Trophoblast cell (in vitro differentiated cells and primary cell): ENCODE measurements at regions not wholly inside any gene's neighbourhood (a gene's known extent, or its start where the extent isn't known, plus 50 kb on each side); places are given as distances from the start of the nearest gene placed in this dataset.
"Not testable (repeated sequence)": the region's sequence is repeated elsewhere in the genome, so short reads cannot be mapped to it uniquely, and the experiment has no call there.

Experiments used
- DNase-seq, 2 donors: peaks; one replicate each; pipeline ENCODE4 v3.0.0-alpha.2; 2016
- H2AFZ ChIP-seq: 2 replicates; pipeline ENCODE4 v1.6.1; 2013; ENCODE audit warnings: low read length, moderate library complexity, mild to moderate bottlenecking; ENCODE audit not compliant: insufficient read depth, poor library complexity
- H2AK5ac ChIP-seq: 2 replicates; pipeline ENCODE4 v1.6.1; 2013; ENCODE audit warnings: mild to moderate bottlenecking, low read length
- H2BK120ac ChIP-seq: 2 replicates; pipeline ENCODE4 v1.6.1; 2013; ENCODE audit warnings: low read length, mild to moderate bottlenecking, moderate library complexity; ENCODE audit not compliant: insufficient read depth, poor library complexity
- H2BK12ac ChIP-seq: 2 replicates; pipeline ENCODE4 v1.6.1; 2013; ENCODE audit warnings: mild to moderate bottlenecking, low read length, moderate library complexity
- H2BK5ac ChIP-seq: 2 replicates; pipeline ENCODE4 v1.6.1; 2013; ENCODE audit warnings: low read length, low read depth, moderate library complexity, mild to moderate bottlenecking; ENCODE audit not compliant: poor library complexity
- H3K14ac ChIP-seq: 2 replicates; pipeline ENCODE4 v1.6.1; 2013; ENCODE audit warnings: mild to moderate bottlenecking, low read length
- H3K18ac ChIP-seq: 2 replicates; pipeline ENCODE4 v1.6.1; 2013; ENCODE audit warnings: mild to moderate bottlenecking, low read length
- H3K23ac ChIP-seq: 2 replicates; pipeline ENCODE4 v1.6.1; 2013; ENCODE audit warnings: low read length
- H3K27ac ChIP-seq: 2 replicates; pipeline ENCODE4 v1.5.1; 2013; ENCODE audit warnings: low read depth, mild to moderate bottlenecking, inconsistent platforms, low read length, moderate library complexity
- H3K27me3 ChIP-seq: 2 replicates; pipeline ENCODE4 v1.6.1; 2013; ENCODE audit warnings: inconsistent platforms, mild to moderate bottlenecking, low read length, moderate library complexity; ENCODE audit not compliant: insufficient read depth
- H3K36me3 ChIP-seq, 2 experiments: 1 replicate in 1 of 2; 2 replicates in 1 of 2; pipeline ENCODE4 v1.6.1; 2013; ENCODE audit warnings: low read length in 2 of 2, mild to moderate bottlenecking in 2 of 2, moderate library complexity in 1 of 2; ENCODE audit not compliant: insufficient read depth in 2 of 2, control insufficient read depth in 1 of 2
- H3K4ac ChIP-seq: 2 replicates; pipeline ENCODE4 v1.6.1; 2013; ENCODE audit warnings: low read depth, mild to moderate bottlenecking, low read length, moderate library complexity
- H3K4me1 ChIP-seq, 2 experiments: 1 replicate in 1 of 2; 2 replicates in 1 of 2; pipeline ENCODE4 v1.6.1; 2013; ENCODE audit warnings: low read length in 2 of 2, mild to moderate bottlenecking in 2 of 2, moderate library complexity in 1 of 2; ENCODE audit not compliant: insufficient read depth in 2 of 2, control insufficient read depth in 1 of 2
- H3K4me2 ChIP-seq: 2 replicates; pipeline ENCODE4 v1.6.1; 2013; ENCODE audit warnings: inconsistent platforms, mild to moderate bottlenecking, low read length, moderate library complexity
- H3K4me3 ChIP-seq: 2 replicates; pipeline ENCODE4 v1.5.1; 2013; ENCODE audit warnings: mild to moderate bottlenecking, low read depth, low read length, inconsistent platforms
- H3K79me1 ChIP-seq: one replicate; pipeline ENCODE4 v1.6.1; 2013; ENCODE audit warnings: low read length
- H3K79me2 ChIP-seq: 2 replicates; pipeline ENCODE4 v1.6.1; 2013; ENCODE audit warnings: low read length, mild to moderate bottlenecking; ENCODE audit not compliant: control insufficient read depth, insufficient read depth, poor library complexity
- H3K9ac ChIP-seq: 2 replicates; pipeline ENCODE4 v1.6.1; 2013; ENCODE audit warnings: mild to moderate bottlenecking, low read length
- H3K9me3 ChIP-seq: 2 replicates; pipeline ENCODE4 v1.6.1; 2013; ENCODE audit warnings: low read depth, mild to moderate bottlenecking, control low read depth, inconsistent platforms, low read length; ENCODE audit not compliant: insufficient read depth
- H4K12ac ChIP-seq: 2 replicates; pipeline ENCODE4 v1.6.1; 2013; ENCODE audit warnings: low read depth, mild to moderate bottlenecking, low read length, moderate library complexity
- H4K8ac ChIP-seq: 2 replicates; pipeline ENCODE4 v1.6.1; 2013; ENCODE audit warnings: low read depth, mild to moderate bottlenecking, low read length, moderate library complexity
- H4K91ac ChIP-seq: one replicate; pipeline ENCODE4 v1.6.1; 2013; ENCODE audit warnings: low read depth, mild to moderate bottlenecking, low read length, moderate library complexity
- WGBS: extraction: QIAGEN DNeasy Blood & Tissue Kit; methylation state at CpG from one replicate; pipeline ENCODE4 v1.1.7; 2013; ENCODE audit warnings: missing lambda C conversion rate; ENCODE audit not compliant: insufficient read length, insufficient coverage; ENCODE audit errors: extremely low coverage; 5-methylcytosine and 5-hydroxymethylcytosine counted together

- WGBS = no CpG with 5 or more reads among the region's 2 CpGs
These were observed 62.7 kb upstream of the ITGA11 start for GRCh38 chr15:68494573-68495110.

GRCh38 chr15:68495221-68495950, 63.4 kb upstream of the ITGA11 start:
- Histone ChIP-seq H3K4me1 (peaks cover 8 to 10% of the 10 kb centered on the region in 2 experiments), H4K12ac (no peak overlapping the region), H3K18ac (no peak overlapping the region), H3K79me2 (no peaks in the 10 kb centered on the region), H3K4me2 (no peak overlapping the region), H3K27me3 (no peaks in the 10 kb centered on the region), H3K4ac (no peak overlapping the region), H3K79me1 (peaks cover 6% of the 10 kb centered on the region), H2BK5ac (no peak overlapping the region), H3K9ac (no peak overlapping the region), H2AFZ (no peak overlapping the region), H2BK120ac (no peak overlapping the region), H3K27ac (no peak overlapping the region), H3K4me3 (no peak overlapping the region), H2BK12ac (no peak overlapping the region), H3K9me3 (no peaks in the 10 kb centered on the region), H3K23ac (no peak overlapping the region), H4K91ac (no peak overlapping the region), H2AK5ac (no peak overlapping the region), H3K36me3 (no peaks in the 10 kb centered on the region), H3K14ac (no peak overlapping the region), H4K8ac (no peak overlapping the region)
- WGBS = no CpG with 5 or more reads among the region's 1 CpG
- no peak for DNase-seq

More at GRCh38 chr15:68494573-68495110, 62.7 kb upstream of the ITGA11 start:
- no peaks in the 10 kb centered on the region for H3K36me3 ChIP-seq
- no peak overlapping the region for H3K27ac ChIP-seq
- no peak overlapping the region for H2AK5ac ChIP-seq
- H3K4me2 ChIP-seq = no peak overlapping the region
- H3K4me3 ChIP-seq = no peak overlapping the region
- H3K23ac ChIP-seq = no peak overlapping the region
- no peak overlapping the region for H3K14ac ChIP-seq
- H3K79me1 ChIP-seq = peaks cover 6% of the 10 kb centered on the region
- H3K18ac ChIP-seq = no peak overlapping the region
- H3K79me2 ChIP-seq = no peaks in the 10 kb centered on the region
- H3K9me3 ChIP-seq = no peaks in the 10 kb centered on the region
- no peak for DNase-seq
- no peak overlapping the region for H2AFZ ChIP-seq
- H4K8ac ChIP-seq = no peak overlapping the region
- no peak overlapping the region for H4K12ac ChIP-seq
- H2BK5ac ChIP-seq = no peak overlapping the region
- H3K4me1 ChIP-seq = peaks cover 8 to 10% of the 10 kb centered on the region in 2 experiments
- no peak overlapping the region for H2BK120ac ChIP-seq
- H2BK12ac ChIP-seq = no peak overlapping the region
- H3K9ac ChIP-seq = no peak overlapping the region
- H3K4ac ChIP-seq = no peak overlapping the region
- no peaks in the 10 kb centered on the region for H3K27me3 ChIP-seq
- no peak overlapping the region for H4K91ac ChIP-seq

GRCh38 chr15:68495981-68496705, 64.2 kb upstream of the ITGA11 start:
- no peaks in the 10 kb centered on the region for H3K79me2 ChIP-seq
- no peak overlapping the region for H3K23ac ChIP-seq
- DNase-seq = no peak
- no peak overlapping the region for H4K8ac ChIP-seq
- no CpG with 5 or more reads among the region's 3 CpGs for WGBS
- H2BK120ac ChIP-seq = no peak overlapping the region
- H3K79me1 ChIP-seq = peaks cover 6% of the 10 kb centered on the region
- H3K36me3 ChIP-seq = no peaks in the 10 kb centered on the region
- no peak overlapping the region for H2AK5ac ChIP-seq
- no peak overlapping the region for H3K4me3 ChIP-seq
- no peak overlapping the region for H3K4ac ChIP-seq
- H3K9ac ChIP-seq = no peak overlapping the region
- H3K18ac ChIP-seq = no peak overlapping the region
- H3K4me2 ChIP-seq = no peak overlapping the region
- H3K9me3 ChIP-seq = no peaks in the 10 kb centered on the region
- H2BK5ac ChIP-seq = no peak overlapping the region
- H3K4me1 ChIP-seq = peaks cover 8 to 10% of the 10 kb centered on the region in 2 experiments
- no peak overlapping the region for H3K27ac ChIP-seq
- H4K91ac ChIP-seq = no peak overlapping the region
- no peaks in the 10 kb centered on the region for H3K27me3 ChIP-seq
- H2AFZ ChIP-seq = no peak overlapping the region
- H2BK12ac ChIP-seq = no peak overlapping the region
- H4K12ac ChIP-seq = no peak overlapping the region
- no peak overlapping the region for H3K14ac ChIP-seq

- not testable (repeated sequence) for H3K14ac ChIP-seq, H3K27me3 ChIP-seq, DNase-seq, H2AK5ac ChIP-seq, H3K79me1 ChIP-seq, H4K91ac ChIP-seq, H3K9me3 ChIP-seq, H3K4me2 ChIP-seq, H3K36me3 ChIP-seq, H3K18ac ChIP-seq, H4K8ac ChIP-seq, H4K12ac ChIP-seq, H2BK5ac ChIP-seq, H3K4me3 ChIP-seq, H2BK120ac ChIP-seq, H3K79me2 ChIP-seq, H2AFZ ChIP-seq, H2BK12ac ChIP-seq, H3K4ac ChIP-seq, H3K9ac ChIP-seq, H3K23ac ChIP-seq
- H3K4me1 ChIP-seq = peaks cover 8 to 10% of the 10 kb centered on the region in 2 experiments
- no CpG with 5 or more reads among the region's 3 CpGs for WGBS
- H3K27ac ChIP-seq = peak overlapping the region; percentile 24
These were observed 64.8 kb upstream of the ITGA11 start for GRCh38 chr15:68496751-68497150.
